Activated naive CD8-positive, alpha-beta T cell treated with anti-CD3 and anti-CD28 coated beads, Interleukin-2, amount 50 U/mL, for 16 hours (primary cell): ENCODE measurements at regions not wholly inside any gene's neighbourhood (a gene's known extent, or its start where the extent isn't known, plus 50 kb on each side); places are given as distances from the start of the nearest gene placed in this dataset.

Experiments
- DNase-seq: peaks from one replicate; pipeline ENCODE4 v3.0.0-alpha.2; 2020; ENCODE audit warnings: low read depth, low spot score

GRCh38 chr17:79248843-79249493 is 174.3 kb downstream of the ENGASE start:
- no peak for DNase-seq

DNA sequence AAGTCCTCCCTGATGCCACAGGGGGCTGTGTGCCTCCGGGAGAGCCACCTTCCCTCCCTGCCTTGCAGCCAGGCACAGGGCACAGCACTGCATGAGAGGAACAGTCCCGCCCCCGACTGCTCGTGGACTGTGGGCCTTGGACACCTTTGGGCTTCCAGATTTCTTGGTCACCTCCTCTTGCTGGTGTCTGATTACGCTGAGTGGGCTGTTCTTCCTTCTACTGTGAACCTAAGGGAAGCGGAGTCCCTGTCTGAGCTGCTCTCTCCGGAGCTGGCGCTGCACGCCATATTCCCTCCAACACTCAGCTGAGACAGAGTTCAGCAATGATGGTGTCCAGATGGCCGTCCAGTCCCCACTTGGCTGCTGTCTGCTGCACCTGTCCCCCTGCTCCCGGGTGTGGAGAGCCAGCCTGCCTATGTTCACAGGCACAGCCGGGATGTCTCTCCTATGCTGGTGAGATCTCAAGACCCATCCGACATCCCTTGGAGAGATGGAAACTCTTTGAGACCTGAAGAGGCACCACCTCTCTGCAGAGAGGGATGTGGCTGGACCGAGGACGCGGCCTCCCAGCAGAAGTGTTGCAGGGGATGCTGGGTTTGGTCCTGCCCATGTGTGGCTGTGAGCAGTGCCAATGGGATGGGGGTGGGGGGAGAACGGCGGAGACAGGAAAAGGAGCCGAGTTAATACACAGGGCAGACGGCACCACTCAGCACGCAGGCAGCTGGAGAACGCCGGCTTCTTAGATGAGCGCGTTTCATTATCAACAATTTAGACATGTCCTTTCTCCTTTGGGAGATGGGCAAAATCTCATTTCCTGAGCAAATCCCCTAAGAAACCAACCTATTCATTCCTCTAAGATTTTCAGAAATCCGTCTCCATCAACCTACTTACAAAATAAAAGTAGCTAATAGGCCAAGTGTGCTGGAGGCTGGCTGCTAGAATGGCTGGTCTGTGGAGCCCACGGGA is 171.9 kb downstream of the ENGASE start:
- no peak for DNase-seq

DNA sequence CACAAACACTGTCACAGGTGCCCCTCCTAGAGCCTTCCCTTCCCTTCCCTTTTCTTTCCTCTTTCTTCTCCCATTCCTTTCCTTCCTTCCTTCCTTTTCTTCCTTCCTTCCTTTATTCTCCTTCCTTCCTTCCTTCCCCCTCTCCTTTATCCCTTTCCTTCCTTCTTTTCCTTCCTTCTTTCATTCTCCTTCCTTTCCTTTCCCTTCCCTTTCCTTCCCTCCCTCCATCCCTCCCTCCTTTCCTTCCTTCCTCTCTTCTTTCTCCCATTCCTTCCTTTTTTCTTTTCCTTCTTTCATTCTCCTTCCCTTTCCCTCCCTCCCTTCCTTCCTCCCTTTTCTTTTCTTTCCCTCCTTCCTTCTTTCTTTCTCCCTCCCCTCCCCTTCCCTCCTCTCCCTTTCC is 170.0 kb downstream of the ENGASE start:
- no peak for DNase-seq

GRCh38 chr17:79243996-79244395 is 169.4 kb downstream of the ENGASE start:
- no peak for DNase-seq

DNA sequence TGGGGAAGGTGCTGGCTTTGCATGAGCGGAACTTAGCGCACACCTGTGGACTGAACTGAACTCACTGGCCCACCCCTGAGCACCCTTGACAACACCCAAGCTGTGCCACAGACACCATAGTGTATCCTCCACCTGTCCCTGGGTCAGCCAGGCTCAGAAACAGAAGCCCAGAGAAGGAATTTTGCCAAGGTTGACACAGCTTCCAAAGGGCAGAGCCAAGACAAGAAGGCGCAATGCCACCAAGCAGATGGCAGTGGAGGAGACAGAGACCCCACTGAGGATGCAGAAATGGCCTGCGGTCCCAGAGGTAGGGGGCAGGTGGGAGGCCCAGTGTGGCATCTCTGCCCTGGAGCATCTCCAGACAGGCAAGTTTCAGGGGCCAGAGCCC is 169.0 kb downstream of the ENGASE start:
- DNase-seq: no peak

DNA sequence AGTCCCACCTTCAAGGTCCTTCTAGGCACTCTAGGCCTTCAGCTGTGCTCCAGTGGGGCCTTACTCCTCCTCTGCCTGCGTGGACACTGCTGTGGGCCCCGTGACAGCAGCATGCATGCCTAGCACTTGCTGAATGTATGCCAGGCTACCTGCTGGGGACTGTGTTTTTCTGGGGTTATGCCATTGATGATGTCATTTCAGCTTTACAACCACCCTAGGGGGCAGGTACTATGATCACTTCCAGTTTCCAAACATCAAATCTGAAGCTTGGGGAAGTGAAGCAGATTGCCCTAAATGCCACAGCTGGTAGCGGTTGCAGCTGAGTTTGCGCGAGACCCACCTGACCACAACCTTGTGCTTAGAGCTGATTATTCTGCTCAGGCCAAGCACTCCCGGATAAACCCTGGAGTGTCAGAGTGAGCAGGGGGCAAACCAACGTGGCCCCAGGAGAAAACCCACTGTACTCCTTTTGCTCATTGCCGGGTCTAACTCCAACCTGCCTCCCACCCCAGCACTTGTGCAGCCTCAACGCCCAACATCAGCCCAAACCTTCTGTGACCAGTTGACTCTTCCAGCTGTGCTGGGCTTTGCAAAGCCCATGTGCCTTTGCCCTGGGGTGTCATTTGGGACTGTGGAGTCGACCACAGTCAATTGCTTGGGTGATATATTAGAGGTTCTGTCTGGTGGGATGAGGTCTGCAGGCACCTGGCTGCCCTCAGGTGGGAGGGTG is 168.4 kb downstream of the ENGASE start:
- no peak for DNase-seq

GRCh38 chr17:79242393-79242792 is 167.8 kb downstream of the ENGASE start:
- DNase-seq: no peak

DNA sequence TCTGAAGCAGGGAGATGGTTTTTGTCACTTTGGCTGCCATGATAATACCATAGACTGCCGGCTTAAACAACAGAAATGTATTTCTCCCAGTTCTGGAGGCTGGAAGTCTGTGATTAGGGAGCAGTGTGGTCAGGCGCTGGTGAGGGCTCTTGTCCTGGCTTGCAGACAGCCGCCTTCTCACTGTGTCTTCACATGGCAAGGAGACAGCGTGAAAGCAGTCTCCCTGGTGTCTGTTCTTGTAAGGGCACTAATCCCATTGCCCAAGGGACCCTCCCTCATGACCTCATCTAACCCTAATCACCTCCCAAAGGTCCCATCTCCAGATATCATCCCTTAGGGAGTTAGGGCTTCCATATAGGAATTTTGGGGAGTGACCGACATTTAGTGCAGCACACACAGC is 167.0 kb downstream of the ENGASE start:
- DNase-seq: no peak

- DNase-seq: no peak
These were observed 164.6 kb downstream of the ENGASE start for GRCh38 chr17:79239205-79239604.

DNA sequence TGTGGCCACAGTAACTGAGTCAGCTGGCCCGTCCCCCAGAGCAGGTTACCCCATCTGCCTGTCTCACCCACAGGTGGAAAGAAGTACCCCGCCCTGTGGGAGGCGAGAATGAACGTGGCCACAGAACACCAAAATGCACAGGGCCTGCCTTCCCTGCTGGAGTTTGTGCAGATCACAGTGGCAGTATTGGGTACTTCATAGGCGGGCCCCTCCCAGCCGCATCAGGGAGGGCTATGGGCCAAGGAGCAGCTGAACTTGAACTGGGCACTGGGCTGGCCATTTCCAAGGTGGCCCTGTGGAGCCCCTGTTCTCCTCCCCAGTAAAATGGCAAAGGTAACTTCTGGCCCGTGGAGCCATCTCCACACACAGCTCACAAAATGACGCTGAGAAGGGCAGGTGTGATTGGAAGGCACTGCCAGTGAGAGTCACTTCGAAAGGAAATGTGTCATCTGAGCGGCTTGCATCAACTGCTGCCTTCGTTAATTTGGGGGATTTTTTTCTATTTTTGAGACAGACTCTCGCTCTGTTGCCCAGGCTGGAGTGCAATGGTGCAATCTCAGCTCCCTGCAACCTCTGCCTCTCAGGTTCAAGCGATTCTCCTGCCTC is 162.9 kb downstream of the ENGASE start:
- DNase-seq: no peak

- DNase-seq: no peak
These were observed 161.2 kb downstream of the ENGASE start for GRCh38 chr17:79235808-79236207.

DNA sequence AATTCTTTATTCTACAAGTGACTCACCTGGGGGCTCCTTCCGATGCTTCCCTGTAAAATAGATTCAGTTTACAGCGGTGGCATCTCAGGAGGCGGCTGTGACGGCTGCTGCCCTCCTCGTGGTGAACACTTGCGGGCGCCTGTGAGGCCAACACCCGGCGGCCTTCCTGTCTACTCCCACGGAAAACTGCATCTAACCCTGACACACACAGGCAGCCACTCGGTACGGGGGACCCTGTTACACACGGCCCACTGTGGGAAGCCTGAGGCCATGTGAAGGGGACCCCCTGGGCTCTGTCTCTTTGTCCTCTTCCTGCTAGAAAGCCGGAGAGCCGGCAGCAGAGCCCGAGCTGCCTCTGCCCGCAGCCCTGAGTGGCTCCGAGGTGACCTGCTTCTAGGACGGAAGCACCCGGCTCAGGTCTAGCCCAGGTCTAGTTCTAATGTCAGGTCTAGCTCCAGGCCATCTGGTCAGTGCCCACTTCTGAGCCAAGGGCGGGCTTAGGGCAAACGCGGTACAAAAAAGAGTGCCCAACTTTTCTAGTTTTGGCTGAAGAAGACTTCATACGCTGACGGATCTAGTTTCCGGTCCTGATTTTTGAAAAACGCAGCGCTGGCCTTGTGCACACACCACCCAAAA is 159.4 kb downstream of the ENGASE start:
- no peak for DNase-seq

- DNase-seq: no peak
These were observed 158.3 kb downstream of the ENGASE start for GRCh38 chr17:79232957-79233356.

- DNase-seq: no peak
These were observed 157.2 kb downstream of the ENGASE start for GRCh38 chr17:79231766-79232287.

DNA sequence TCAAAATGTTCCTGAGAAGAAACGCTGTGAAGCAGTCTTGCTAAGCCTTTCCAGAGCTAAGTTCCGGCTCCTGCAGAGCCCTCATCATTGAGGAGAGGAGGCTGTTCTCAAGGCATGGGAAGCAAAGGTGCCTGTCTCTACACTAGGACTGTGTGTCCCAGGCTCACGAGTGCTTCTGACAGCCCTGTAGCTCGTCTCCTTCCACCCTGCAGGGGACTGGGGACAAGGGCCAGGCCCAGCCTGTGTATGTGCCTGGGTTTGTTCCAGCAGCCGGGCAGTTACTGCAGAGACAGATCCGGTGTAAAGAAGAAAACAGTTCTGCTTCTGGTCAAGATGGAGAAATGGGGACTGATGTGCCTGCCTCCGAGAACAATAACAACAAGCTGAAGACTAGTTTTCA is 156.0 kb downstream of the ENGASE start:
- no peak for DNase-seq

GRCh38 chr17:79226037-79226436 is 151.4 kb downstream of the ENGASE start:
- DNase-seq: no peak

GRCh38 chr17:79224903-79225302 is 150.3 kb downstream of the ENGASE start:
- no peak for DNase-seq

- no peak for DNase-seq
These were observed 149.9 kb downstream of the ENGASE start for GRCh38 chr17:79224476-79224875.

- DNase-seq: no peak
These were observed 149.3 kb downstream of the ENGASE start for GRCh38 chr17:79223953-79224352.

GRCh38 chr17:79223471-79223870 is 148.8 kb downstream of the ENGASE start:
- DNase-seq: no peak

DNA sequence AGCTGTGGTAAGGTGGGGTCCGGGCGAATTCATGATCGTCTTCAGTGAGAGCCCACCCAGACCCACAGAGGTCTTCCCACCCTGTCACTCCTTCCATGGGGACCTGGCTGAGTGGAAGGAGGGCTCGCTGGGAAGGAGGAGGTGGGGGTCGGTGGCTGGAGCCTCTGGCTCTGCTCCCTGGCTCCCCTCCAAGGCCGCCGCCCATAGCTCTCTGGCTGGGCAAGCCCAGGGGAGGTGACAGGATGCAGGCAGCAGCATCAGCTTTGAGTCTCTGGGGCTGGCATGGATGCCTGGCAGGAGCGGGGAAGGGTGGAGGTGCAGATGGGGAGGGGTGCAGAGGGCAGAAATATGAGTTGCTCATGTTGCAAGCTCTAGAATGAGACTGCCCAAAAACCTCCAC is 147.0 kb downstream of the ENGASE start:
- DNase-seq: no peak
